ENCODE measurements at regions not wholly inside any gene's neighbourhood (a gene's known extent, or its start where the extent isn't known, plus 50 kb on each side); places are given as distances from the start of the nearest gene placed in this dataset.

DNA sequence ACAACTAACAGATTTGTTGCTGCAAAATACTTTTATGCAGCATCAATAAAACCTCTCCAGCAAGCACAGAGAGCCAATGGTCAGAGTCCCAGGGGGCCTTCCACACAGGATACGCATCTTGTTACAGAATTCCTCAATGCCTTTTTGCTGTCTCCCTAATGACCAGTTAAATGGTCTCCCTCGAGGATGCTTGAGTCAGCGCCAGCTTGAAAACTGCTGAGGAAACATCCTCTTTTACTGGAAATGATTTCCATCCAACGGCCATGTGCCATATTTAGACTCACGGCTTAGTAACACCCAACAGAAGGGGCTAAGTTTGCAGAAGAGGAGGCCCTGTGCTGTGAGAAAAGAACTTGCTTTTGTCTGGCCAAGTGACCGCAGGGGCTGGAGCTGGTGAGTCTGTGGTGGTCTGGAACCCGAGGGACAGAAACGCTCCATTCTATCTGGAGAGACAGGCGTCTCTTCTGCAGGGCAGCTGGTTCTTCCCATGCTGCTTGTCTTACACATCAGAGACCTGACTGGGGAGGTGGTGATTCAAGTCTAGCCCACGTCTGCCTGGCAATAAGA is 496.4 kb downstream of the SETD4 start:
- no peaks in the 10 kb centered on the region for H3K27me3 Mint-ChIP-seq (ENCODE audit: low read depth)
- no peak overlapping the region for H3K4ac ChIP-seq (ENCODE audit: low read depth, low read length)
- DNase-seq = no peak

More for the DNA sequence above, 496.4 kb downstream of the SETD4 start:
- H3K27ac Mint-ChIP-seq = no peak overlapping the region
- no peak overlapping the region for H2BK15ac ChIP-seq (ENCODE audit: low read depth, low read length)
- H3K4me1 ChIP-seq (ENCODE audit: insufficient read depth, low read length) = peaks cover 2% of the 10 kb centered on the region; the same call in 1 of the 2 replicates
- H3K36me3 Mint-ChIP-seq (ENCODE audit: insufficient read depth in 1 of 3, low read depth in 3 of 3) = peaks cover 2 to 13% (median 5%) of the 10 kb centered on the region in 3 experiments; a peak in 4 of 7 replicates
- H3K23ac ChIP-seq (ENCODE audit: insufficient read length, low read depth, low read length) = no peak overlapping the region
- no peak overlapping the region for H4K91ac ChIP-seq (ENCODE audit: insufficient read length, low read depth, low read length)
- H3K18ac ChIP-seq (ENCODE audit: insufficient read length, low read depth, low read length) = no peak overlapping the region
- no peak overlapping the region for H3K9ac ChIP-seq (ENCODE audit: extremely low read depth, insufficient read length, low read length)
- no peak overlapping the region for H3K27ac ChIP-seq (ENCODE audit: insufficient read length, low read depth, low read length)
- no peaks in the 10 kb centered on the region for H3K9me3 ChIP-seq (ENCODE audit: control insufficient read depth, low read depth, low read length)
- no peak overlapping the region for H2AK5ac ChIP-seq (ENCODE audit: insufficient read length, low read length)
- H3K4me3 Mint-ChIP-seq = no peak overlapping the region
- no peak overlapping the region for H3K14ac ChIP-seq (ENCODE audit: insufficient read depth, low read length)
- H2BK12ac ChIP-seq (ENCODE audit: insufficient read length, low read depth, low read length) = no peak overlapping the region
- H3K4me1 Mint-ChIP-seq = peaks cover 10 to 19% of the 10 kb centered on the region in 2 experiments
- H3K27me3 ChIP-seq (ENCODE audit: insufficient read depth, low read length) = no peaks in the 10 kb centered on the region
- H3K4me2 ChIP-seq (ENCODE audit: insufficient read depth, insufficient read length, low read length) = no peak overlapping the region
- no peak overlapping the region for H3T11ph ChIP-seq (ENCODE audit: low read length)
- H3K56ac ChIP-seq (ENCODE audit: insufficient read length, low read depth, low read length) = no peak overlapping the region
- no peaks in the 10 kb centered on the region for H3K79me2 ChIP-seq (ENCODE audit: insufficient read depth, low read length)
- no peaks in the 10 kb centered on the region for H3K79me1 ChIP-seq (ENCODE audit: insufficient read depth, low read depth, low read length, poor library complexity, severe bottlenecking)
- H4K20me1 ChIP-seq (ENCODE audit: control insufficient read depth, insufficient read depth, insufficient read length) = no peaks in the 10 kb centered on the region
- no peak overlapping the region for H2AFZ ChIP-seq (ENCODE audit: low read length)
- no CpG with 5 or more reads among the region's 10 CpGs for WGBS (ENCODE audit: extremely low coverage, insufficient read length, low lambda C conversion rate)
- H2BK5ac ChIP-seq (ENCODE audit: insufficient read length, low read length) = no peak overlapping the region
- no peak overlapping the region for H4K8ac ChIP-seq (replicated peaks; ENCODE audit: insufficient read length, low read depth, low read length)
- no peak overlapping the region for H4K5ac ChIP-seq (ENCODE audit: insufficient read length, low read depth, low read length)
- H2BK120ac ChIP-seq (ENCODE audit: low read depth, low read length, poor library complexity, severe bottlenecking) = no peak overlapping the region
- TF ChIP-seq, protein P1, sequence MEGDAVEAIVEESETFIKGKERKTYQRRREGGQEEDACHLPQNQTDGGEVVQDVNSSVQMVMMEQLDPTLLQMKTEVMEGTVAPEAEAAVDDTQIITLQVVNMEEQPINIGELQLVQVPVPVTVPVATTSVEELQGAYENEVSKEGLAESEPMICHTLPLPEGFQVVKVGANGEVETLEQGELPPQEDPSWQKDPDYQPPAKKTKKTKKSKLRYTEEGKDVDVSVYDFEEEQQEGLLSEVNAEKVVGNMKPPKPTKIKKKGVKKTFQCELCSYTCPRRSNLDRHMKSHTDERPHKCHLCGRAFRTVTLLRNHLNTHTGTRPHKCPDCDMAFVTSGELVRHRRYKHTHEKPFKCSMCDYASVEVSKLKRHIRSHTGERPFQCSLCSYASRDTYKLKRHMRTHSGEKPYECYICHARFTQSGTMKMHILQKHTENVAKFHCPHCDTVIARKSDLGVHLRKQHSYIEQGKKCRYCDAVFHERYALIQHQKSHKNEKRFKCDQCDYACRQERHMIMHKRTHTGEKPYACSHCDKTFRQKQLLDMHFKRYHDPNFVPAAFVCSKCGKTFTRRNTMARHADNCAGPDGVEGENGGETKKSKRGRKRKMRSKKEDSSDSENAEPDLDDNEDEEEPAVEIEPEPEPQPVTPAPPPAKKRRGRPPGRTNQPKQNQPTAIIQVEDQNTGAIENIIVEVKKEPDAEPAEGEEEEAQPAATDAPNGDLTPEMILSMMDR (conservative IDR thresholded peaks at IDR 0.05) = no peak
- peaks cover 4 to 24% of the 10 kb centered on the region in 2 experiments for H3K9me3 Mint-ChIP-seq
- no peak overlapping the region for H2BK20ac ChIP-seq (ENCODE audit: low read depth, low read length, poor library complexity, severe bottlenecking)
- no peaks in the 10 kb centered on the region for H3K23me2 ChIP-seq (ENCODE audit: insufficient read length, low read depth, low read length, poor library complexity, severe bottlenecking)

Measured in H9 (cell line).